ENCODE measurements at regions not wholly inside any gene's neighbourhood (a gene's known extent, or its start where the extent isn't known, plus 50 kb on each side); places are given as distances from the start of the nearest gene placed in this dataset.

- no peaks in the 10 kb centered on the region for H3K27me3 Mint-ChIP-seq (ENCODE audit: insufficient read depth)
- H3K4me1 Mint-ChIP-seq (ENCODE audit: low read depth): no peaks in the 10 kb centered on the region
- no peaks in the 10 kb centered on the region for H3K36me3 Mint-ChIP-seq (ENCODE audit: low read depth)
- H3K9me3 Mint-ChIP-seq: peaks cover 11% of the 10 kb centered on the region
- no peak overlapping the region for H3K27ac Mint-ChIP-seq
- no peak for TF ChIP-seq CTCF (IDR thresholded peaks at IDR 0.05)
- no peak overlapping the region for H3K4me3 Mint-ChIP-seq
- no peak for DNase-seq
These were observed 284.3 kb downstream of the TAF11L14 start for GRCh38 chr5:17918373-17919104.

- Mint-ChIP-seq H3K27me3 (ENCODE audit: insufficient read depth) (no peaks in the 10 kb centered on the region; the same call in 1 of the 2 replicates), H3K9me3 (peaks cover 11% of the 10 kb centered on the region), H3K4me3 (no peak overlapping the region), H3K27ac (no peak overlapping the region), H3K36me3 (ENCODE audit: low read depth) (no peaks in the 10 kb centered on the region), H3K4me1 (ENCODE audit: low read depth) (no peaks in the 10 kb centered on the region)
- no peak for TF ChIP-seq CTCF (IDR thresholded peaks at IDR 0.05)
- no peak for DNase-seq
These were observed 291.0 kb downstream of the TAF11L14 start for GRCh38 chr5:17925276-17925675.

GRCh38 chr5:17928581-17928981 lies 294.3 kb downstream of the TAF11L14 start:
- H3K4me1 Mint-ChIP-seq (ENCODE audit: low read depth): no peaks in the 10 kb centered on the region
- DNase-seq: no peak
- no peak for TF ChIP-seq CTCF (IDR thresholded peaks at IDR 0.05)
- H3K27me3 Mint-ChIP-seq (ENCODE audit: insufficient read depth): no peaks in the 10 kb centered on the region; the same call in 1 of the 2 replicates
- H3K36me3 Mint-ChIP-seq (ENCODE audit: low read depth): no peaks in the 10 kb centered on the region
- peaks cover 24% of the 10 kb centered on the region for H3K9me3 Mint-ChIP-seq
- H3K4me3 Mint-ChIP-seq: no peak overlapping the region
- H3K27ac Mint-ChIP-seq: no peak overlapping the region

GRCh38 chr5:17929171-17929570 lies 294.9 kb downstream of the TAF11L14 start:
- no peak overlapping the region for H3K27ac Mint-ChIP-seq
- H3K27me3 Mint-ChIP-seq (ENCODE audit: insufficient read depth): no peaks in the 10 kb centered on the region; the same call in 1 of the 2 replicates
- no peak overlapping the region for H3K4me3 Mint-ChIP-seq
- no peaks in the 10 kb centered on the region for H3K4me1 Mint-ChIP-seq (ENCODE audit: low read depth)
- peaks cover 27% of the 10 kb centered on the region for H3K9me3 Mint-ChIP-seq
- no peak for DNase-seq
- no peaks in the 10 kb centered on the region for H3K36me3 Mint-ChIP-seq (ENCODE audit: low read depth)
- TF ChIP-seq CTCF (IDR thresholded peaks at IDR 0.05): no peak

GRCh38 chr5:17930346-17930745 lies 296.1 kb downstream of the TAF11L14 start:
- H3K9me3 Mint-ChIP-seq: peaks cover 33% of the 10 kb centered on the region
- no peak for DNase-seq
- TF ChIP-seq CTCF (IDR thresholded peaks at IDR 0.05): no peak
- no peaks in the 10 kb centered on the region for H3K4me1 Mint-ChIP-seq (ENCODE audit: low read depth)
- H3K27me3 Mint-ChIP-seq (ENCODE audit: insufficient read depth): no peaks in the 10 kb centered on the region
- H3K27ac Mint-ChIP-seq: no peak overlapping the region
- H3K4me3 Mint-ChIP-seq: no peak overlapping the region
- no peaks in the 10 kb centered on the region for H3K36me3 Mint-ChIP-seq (ENCODE audit: low read depth)
